HEK293T (cell line): ENCODE measurements at regions not wholly inside any gene's neighbourhood (a gene's known extent, or its start where the extent isn't known, plus 50 kb on each side); places are given as distances from the start of the nearest gene placed in this dataset.
A peak's percentile ranks its signal among the peaks of the same experiment; 100 is the strongest.

Experiments used
- ARNT ChIP-seq: fragments of 450-650 bp; IDR thresholded peaks from 2 replicates; pipeline ENCODE4 v1.6.1; 2017; ENCODE audit warnings: mild to moderate bottlenecking
- BHLHE40 ChIP-seq: fragments of 450-650 bp; IDR thresholded peaks from 2 replicates; pipeline ENCODE4 v1.6.1; 2016; ENCODE audit warnings: mild to moderate bottlenecking, moderate library complexity, borderline replicate concordance
- ELF4 ChIP-seq: fragments of 450-650 bp; IDR thresholded peaks from 2 replicates; pipeline ENCODE4 v1.6.1; 2017; ENCODE audit warnings: antibody characterized with exemption
- FOXK2 ChIP-seq: fragments of 450-650 bp; IDR thresholded peaks from 2 replicates; pipeline ENCODE4 v1.6.1; 2016; ENCODE audit warnings: mild to moderate bottlenecking
- FOXM1 ChIP-seq: fragments of 450-650 bp; IDR thresholded peaks from 2 replicates; pipeline ENCODE4 v1.6.1; 2017; ENCODE audit warnings: mild to moderate bottlenecking, borderline replicate concordance
- LEF1 ChIP-seq: fragments of 450-650 bp; IDR thresholded peaks from 2 replicates; pipeline ENCODE4 v1.6.1; 2017; ENCODE audit warnings: mild to moderate bottlenecking, borderline replicate concordance
- NFRKB ChIP-seq: fragments of 450-650 bp; IDR thresholded peaks from 2 replicates; pipeline ENCODE4 v1.6.1; 2016; ENCODE audit warnings: mild to moderate bottlenecking, moderate library complexity
- PKNOX1 ChIP-seq: fragments of 450-650 bp; IDR thresholded peaks from 2 replicates; pipeline ENCODE4 v1.6.1; 2016
- SP1 ChIP-seq: fragments of 450-650 bp; IDR thresholded peaks from 2 replicates; pipeline ENCODE4 v1.6.1; 2017
- SUZ12 ChIP-seq: fragments of 450-650 bp; IDR thresholded peaks from 2 replicates; pipeline ENCODE4 v1.6.1; 2016; ENCODE audit warnings: mild to moderate bottlenecking
- TARDBP ChIP-seq: fragments of 450-650 bp; IDR thresholded peaks from 2 replicates; pipeline ENCODE4 v1.6.1; 2016

GRCh38 chr3:80733522-80734176 is 965.9 kb upstream of the ROBO1 start:
- TF ChIP-seq FOXK2 (no peak), BHLHE40 (no peak), ELF4 (no peak), SUZ12 (no peak), SP1 (no peak), ARNT (no peak), NFRKB (no peak), FOXM1 (no peak), TARDBP (no peak), PKNOX1 (peak; percentile 89), LEF1 (no peak)
